GM19452 (cell line): ENCODE measurements at regions not wholly inside any gene's neighbourhood (a gene's known extent, or its start where the extent isn't known, plus 50 kb on each side); places are given as distances from the start of the nearest gene placed in this dataset.
"Not testable (repeated sequence)": the region's sequence is repeated elsewhere in the genome, so short reads cannot be mapped to it uniquely, and the experiment has no call there.

Experiments
- ATAC-seq: cut with Tn5 transposase; IDR thresholded peaks from one replicate; pipeline ENCODE4 v1.9.1; 2021; ENCODE audit not compliant: unreplicated experiment

GRCh38 chr14:22175278-22175558 is 413.8 kb downstream of the DAD1 start:
- not testable (repeated sequence) for ATAC-seq

- no peak for ATAC-seq
Observed at GRCh38 chr14:22174412-22175277, 414.4 kb downstream of the DAD1 start.

GRCh38 chr14:22168092-22168955 is 420.7 kb downstream of the DAD1 start:
- ATAC-seq: no peak

- ATAC-seq: no peak
Observed at GRCh38 chr14:22164616-22165015, 424.4 kb downstream of the DAD1 start.

DNA sequence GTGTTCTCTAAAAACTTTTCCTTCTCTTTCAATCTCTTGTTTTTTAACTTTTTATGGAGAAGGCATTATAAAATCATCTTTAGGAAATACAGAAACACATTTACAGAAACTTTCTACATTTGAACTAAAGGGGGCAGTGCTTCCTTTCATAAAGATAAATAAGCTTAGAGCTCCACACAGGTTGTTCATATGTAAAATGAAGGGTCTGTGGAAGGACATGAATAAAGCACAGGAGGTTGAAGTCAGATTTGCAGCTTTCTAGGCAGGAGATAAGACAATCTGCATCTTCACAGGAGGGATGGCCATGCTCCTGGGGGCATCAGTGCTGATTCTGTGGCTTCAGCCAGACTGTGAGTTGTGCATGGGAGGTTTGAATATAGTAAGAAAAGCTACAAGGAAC is 426.0 kb downstream of the DAD1 start:
- no peak for ATAC-seq

GRCh38 chr14:22159957-22160356 is 429.1 kb downstream of the DAD1 start:
- ATAC-seq: no peak

DNA sequence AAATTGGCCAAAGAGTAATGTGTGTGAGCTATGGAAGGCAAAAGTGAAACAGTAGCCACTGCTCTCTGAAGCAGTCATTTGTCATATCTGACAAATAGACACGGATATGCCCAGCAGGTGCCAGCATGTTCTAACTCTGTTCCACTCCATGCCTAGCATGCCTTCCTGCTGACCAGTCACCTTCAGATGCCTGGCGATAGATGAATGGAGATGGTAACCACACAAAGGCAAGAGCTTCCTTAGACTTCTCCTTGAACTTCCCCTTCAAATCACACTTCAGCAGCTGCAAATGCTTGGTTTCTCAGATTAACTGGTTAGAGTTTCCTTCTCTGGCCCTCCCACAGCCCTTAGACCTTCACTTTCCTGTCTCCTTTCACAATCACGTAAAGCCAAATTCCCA is 429.9 kb downstream of the DAD1 start:
- no peak for ATAC-seq

DNA sequence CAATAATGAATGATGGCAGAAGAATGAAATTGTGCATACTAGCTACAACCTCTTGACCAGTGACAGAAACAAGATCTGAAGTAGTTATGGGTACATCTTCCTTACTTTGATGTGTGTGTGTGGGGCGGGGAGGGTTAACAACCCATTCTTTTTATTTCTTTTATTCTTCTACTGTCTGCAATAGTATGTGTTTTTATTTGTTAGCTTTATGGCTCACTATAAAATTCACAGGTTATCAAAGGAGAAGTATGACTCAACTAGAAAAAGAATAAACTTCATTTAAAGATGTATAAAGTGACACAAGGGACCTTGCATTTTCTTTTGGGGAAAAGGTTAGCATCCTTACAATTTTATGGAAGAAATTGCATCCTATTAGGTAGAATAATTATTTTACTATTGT is 430.5 kb downstream of the DAD1 start:
- ATAC-seq: no peak

GRCh38 chr14:22155571-22155970 is 433.5 kb downstream of the DAD1 start:
- ATAC-seq: no peak

- no peak for ATAC-seq
Observed at GRCh38 chr14:22152903-22153302, 436.1 kb downstream of the DAD1 start.

DNA sequence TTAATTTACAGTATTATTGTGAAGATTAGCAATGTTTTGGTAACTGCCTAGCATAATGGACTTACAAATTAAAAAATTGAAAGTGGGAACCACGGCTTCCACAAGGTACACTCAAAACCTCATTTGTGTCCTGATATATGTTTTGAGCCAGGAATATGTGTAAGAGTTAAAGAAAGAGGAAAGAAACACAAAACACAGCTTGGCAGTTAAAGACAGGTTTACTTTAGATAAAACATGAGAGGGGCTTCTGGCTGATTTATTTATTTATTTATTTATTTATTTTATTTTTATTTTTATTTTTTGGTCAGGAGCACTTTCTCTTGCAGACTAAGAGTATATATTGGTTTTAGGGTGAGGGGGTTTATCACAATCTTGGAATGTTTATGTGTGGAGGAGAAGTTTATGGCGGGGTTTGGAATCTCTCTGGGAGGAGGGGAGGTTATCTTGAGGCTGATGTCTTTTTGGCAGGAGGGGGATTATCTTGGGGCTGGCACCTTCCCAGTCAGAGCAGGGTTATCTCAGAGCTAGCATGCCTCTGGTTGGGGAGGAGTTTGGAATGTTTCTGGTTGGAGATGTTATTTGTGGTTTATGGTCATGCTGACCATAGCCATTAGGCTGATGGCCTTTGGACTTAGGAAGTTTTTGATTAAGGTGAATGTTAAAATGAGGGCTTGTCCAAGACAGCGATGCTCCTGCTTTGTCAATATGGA is 436.7 kb downstream of the DAD1 start:
- ATAC-seq: no peak

DNA sequence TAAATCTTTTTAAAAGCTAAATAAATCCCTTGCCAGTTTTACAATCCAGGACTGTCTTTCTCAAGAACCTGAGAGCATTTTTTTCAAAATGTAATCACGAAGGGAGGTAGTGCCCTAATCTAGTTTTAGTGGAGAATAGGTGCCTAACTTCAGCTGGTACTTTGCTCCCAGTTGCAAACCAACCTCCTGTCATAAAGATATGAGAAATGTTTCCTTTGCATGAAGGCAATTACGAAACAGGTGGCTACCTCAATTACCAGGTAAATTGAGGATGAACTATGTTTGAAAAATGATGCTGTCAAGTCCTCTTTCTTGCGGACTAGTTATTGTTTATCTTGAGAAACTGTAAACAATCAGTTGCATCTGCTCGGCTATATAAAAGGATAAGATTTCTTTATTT is 437.9 kb downstream of the DAD1 start:
- ATAC-seq: no peak

- ATAC-seq: no peak
Observed at GRCh38 chr14:22149058-22149457, 440.0 kb downstream of the DAD1 start.

GRCh38 chr14:22147716-22148115 is 441.3 kb downstream of the DAD1 start:
- no peak for ATAC-seq

DNA sequence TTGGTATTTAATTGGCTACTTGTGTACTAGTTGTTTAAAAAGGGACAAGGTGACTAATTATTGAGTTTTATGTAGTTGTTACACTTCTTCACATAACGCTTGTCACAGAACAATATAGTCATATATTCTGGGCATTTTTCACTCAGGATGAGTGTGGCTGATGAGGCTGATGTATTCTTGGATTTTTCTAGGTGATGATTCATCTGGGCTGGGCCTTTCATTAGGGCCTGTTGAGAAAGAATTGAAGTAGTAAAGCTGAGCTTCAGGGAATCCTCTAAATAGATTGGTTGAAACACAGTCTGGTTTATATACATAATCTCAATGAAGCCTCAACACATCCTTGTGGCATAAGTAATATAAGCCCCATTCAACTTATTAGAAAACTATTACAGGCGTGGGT is 445.7 kb downstream of the DAD1 start:
- ATAC-seq: no peak

DNA sequence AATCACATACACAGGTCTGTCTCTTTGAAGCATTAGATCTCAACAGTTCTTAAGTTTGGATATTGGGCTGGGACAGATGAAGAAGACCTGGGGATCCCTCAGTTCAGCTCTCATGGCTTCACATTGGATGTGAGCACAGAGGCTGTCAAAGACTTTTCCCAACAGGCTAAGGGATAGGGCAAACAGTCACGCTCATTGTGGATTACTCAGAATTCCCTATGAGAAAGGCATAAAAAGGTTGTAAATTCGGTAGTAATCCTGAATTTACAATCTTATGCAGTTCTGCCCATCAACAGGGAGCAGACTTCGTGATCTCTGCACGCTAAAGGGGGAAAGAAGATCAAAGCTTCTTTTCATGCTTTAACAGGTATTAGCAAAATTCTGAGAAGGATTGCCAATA is 448.4 kb downstream of the DAD1 start:
- ATAC-seq: no peak

- no peak for ATAC-seq
Observed at GRCh38 chr14:22131749-22132476, 457.1 kb downstream of the DAD1 start.

DNA sequence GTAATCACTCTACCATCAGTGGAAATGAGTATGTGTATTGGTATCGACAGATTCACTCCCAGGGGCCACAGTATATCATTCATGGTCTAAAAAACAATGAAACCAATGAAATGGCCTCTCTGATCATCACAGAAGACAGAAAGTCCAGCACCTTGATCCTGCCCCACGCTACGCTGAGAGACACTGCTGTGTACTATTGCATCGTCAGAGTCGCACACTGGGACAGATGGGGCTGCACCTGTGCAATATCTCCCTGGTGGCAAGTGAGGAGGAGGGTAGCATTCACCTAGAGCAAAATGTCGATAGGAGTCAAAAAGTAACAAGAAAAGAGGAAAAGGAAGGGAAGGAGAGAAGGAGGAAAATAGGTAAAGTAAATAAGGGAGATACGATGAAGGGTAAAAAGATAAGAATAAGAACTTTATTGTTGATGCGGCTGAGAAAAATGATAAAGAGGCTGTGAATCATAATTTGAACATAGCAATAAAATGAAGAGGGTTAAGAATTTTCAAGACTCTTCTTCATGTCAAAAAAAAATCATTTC is 450.5 kb upstream of the OR4E1 start:
- ATAC-seq: no peak

- ATAC-seq: no peak
Observed at GRCh38 chr14:22122829-22123560, 449.4 kb upstream of the OR4E1 start.

DNA sequence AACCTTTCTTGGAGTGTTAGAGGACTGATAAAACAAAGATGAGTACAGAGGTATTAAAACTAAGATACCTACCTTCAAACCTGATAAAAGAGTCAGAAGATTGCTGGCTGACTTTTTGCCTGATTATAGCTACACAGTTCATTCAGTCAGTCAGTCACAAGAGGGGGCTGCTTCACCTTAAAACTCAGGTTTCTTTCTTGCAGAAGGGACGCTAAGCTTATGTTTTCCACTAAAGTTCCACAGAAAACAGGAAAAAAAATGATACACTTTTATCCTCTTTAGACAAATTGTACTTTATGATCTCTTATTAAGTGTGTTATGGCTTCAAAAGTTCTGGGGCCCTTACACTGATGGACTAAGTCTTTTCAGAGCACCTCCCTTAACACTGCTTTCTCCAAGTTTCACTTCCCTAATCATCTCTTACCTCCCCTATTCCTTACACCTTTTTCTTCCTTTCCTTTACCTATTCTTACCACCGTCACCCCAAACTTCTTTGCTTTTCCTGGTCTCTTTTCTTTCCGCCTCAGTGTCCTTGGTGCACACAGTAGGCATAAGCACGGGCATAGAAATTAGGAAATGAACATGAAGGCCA is 448.7 kb upstream of the OR4E1 start:
- no peak for ATAC-seq
